Islet of Langerhans (tissue), 1 donor: ENCODE measurements at regions not wholly inside any gene's neighbourhood (a gene's known extent, or its start where the extent isn't known, plus 50 kb on each side); places are given as distances from the start of the nearest gene placed in this dataset.

Experiments used
- FAIRE-seq: peaks from one replicate; lab custom pipeline; 2011; peaks lifted over from hg19 to GRCh38; lab: Jason Lieb, UNC

DNA sequence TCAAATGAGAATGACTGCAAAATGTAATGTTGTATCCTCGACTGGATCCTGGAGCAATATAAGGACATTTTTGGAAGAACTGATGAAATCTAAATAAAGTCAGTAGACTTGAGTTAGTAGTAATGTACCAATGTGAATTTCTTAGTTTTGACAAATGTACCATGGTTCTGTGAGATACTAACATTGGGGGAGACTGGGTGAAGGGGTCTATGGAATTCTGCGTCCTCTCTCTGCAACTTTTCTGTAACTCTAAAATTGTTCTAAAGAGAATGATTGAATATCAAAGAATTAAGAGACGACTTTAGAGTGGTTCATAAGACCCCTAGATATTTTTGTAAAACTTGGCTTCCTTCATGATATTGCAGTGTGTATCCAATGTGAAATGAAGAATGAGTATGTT is 59.2 kb upstream of the KAZN start:
- FAIRE-seq = no peak

GRCh38 chr1:14539953-14540563 is 58.4 kb upstream of the KAZN start:
- no peak for FAIRE-seq

- FAIRE-seq = no peak
Observed at GRCh38 chr1:14541348-14541747, 57.1 kb upstream of the KAZN start.

DNA sequence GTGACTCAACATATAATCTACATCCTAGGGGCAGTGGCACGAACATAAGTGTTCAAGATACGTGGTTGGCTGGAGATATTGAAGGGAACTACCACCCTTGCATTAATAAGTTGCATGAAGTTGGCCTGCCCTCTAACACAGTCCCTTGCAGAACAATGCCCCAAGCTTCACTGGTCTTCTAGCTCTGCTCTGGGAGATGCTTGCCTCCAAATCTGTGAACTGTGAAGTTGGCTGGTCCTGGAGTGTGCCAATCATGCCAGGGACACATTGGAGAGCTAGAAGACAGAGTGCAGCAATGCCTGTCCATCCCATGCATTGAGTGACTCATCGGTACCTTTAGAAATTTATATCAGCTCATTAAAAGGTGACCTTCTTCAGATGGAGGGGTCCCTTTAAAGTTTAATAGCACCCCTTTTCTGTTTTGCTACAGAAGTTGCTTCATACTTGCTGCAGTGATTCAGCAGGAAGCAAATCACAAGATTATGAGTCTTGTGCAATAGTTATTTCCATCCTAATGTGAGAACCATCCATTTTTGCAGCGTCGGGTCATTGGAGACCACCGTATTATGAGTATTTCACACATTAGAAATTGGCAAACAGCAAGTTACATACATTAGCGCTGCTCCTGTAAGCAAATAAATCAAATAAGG is 55.2 kb upstream of the KAZN start:
- no peak for FAIRE-seq

GRCh38 chr1:14544319-14544718 is 54.2 kb upstream of the KAZN start:
- FAIRE-seq = no peak

- FAIRE-seq = no peak
Observed at GRCh38 chr1:14545422-14546025, 53.0 kb upstream of the KAZN start.

DNA sequence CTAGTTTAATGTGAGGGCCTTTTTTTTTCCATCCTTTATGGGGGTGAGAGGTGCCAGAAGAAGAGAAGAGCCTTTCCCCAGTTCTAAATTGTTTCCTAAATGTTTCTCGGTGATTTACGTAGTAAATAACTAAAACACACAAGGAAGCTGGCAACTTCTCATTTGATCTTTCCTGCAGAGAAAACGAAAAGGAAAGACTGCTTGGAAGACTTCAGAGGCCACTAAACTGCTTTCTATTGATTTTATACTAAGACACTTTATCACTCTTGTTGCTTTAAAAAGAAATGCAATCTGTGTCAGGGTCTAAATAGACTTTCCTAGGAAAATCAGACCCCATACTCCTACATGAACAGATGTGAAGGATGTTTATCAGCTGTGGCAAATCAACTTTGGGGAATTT is 52.1 kb upstream of the KAZN start:
- FAIRE-seq = no peak
